MCF 10A (cell line): ENCODE measurements at regions not wholly inside any gene's neighbourhood (a gene's known extent, or its start where the extent isn't known, plus 50 kb on each side); places are given as distances from the start of the nearest gene placed in this dataset.

ENCODE experiments used
- BruUV-seq: library from RNA; stranded (reverse); fragments of 400-500 nt; replicated peaks from 2 replicates; lab custom pipeline; 2021; lab: Mats Ljungman, UMichigan
- CTCF ChIA-PET: fragments of 300-600 bp; sonication (Branson Sonifier 250); formaldehyde crosslinking; extraction: SDS; loops from one replicate; lab custom pipeline; 2021; ENCODE audit warnings: antibody characterized with exemption, inconsistent platforms; lab: Yijun Ruan, JAX
- POLR2A ChIA-PET: fragments of 300-600, 350-650 bp; sonication (Branson Sonifier 250); formaldehyde crosslinking; extraction: SDS; loops from one replicate; lab custom pipeline; 2020; ENCODE audit warnings: antibody characterized with exemption, inconsistent platforms; lab: Yijun Ruan, JAX
- DNase-seq: peaks from one replicate; pipeline ENCODE4 v3.0.0-alpha.2; 2018; ENCODE audit not compliant: unreplicated experiment
- H3K27ac Mint-ChIP-seq: one replicate; pipeline ENCODE4 v1.8.0; 2022; ENCODE audit warnings: mild to moderate bottlenecking, low read depth, mixed read lengths; ENCODE audit not compliant: unreplicated experiment
- H3K27me3 Mint-ChIP-seq: one replicate; pipeline ENCODE4 v1.8.0; 2022; ENCODE audit warnings: mixed read lengths; ENCODE audit not compliant: insufficient read depth, unreplicated experiment
- H3K36me3 Mint-ChIP-seq: one replicate; pipeline ENCODE4 v1.8.0; 2022; ENCODE audit warnings: mild to moderate bottlenecking, moderate library complexity, mixed read lengths; ENCODE audit not compliant: insufficient read depth, unreplicated experiment
- H3K4me1 Mint-ChIP-seq: one replicate; pipeline ENCODE4 v1.8.0; 2022; ENCODE audit warnings: mixed read lengths; ENCODE audit not compliant: insufficient read depth, unreplicated experiment
- H3K4me3 Mint-ChIP-seq: one replicate; pipeline ENCODE4 v1.8.0; 2022; ENCODE audit warnings: mild to moderate bottlenecking, moderate library complexity, mixed read lengths; ENCODE audit not compliant: unreplicated experiment
- H3K9me3 Mint-ChIP-seq: one replicate; pipeline ENCODE4 v1.8.0; 2022; ENCODE audit warnings: mixed read lengths; ENCODE audit not compliant: unreplicated experiment
- CTCF ChIP-seq: fragments of 200-600 bp; IDR thresholded peaks from one replicate; pipeline ENCODE4 v1.8.0; 2022; ENCODE audit warnings: antibody characterized with exemption, mild to moderate bottlenecking; ENCODE audit not compliant: unreplicated experiment
- intact Hi-C: fragments of 100-400 bp; cut with micrococcal nuclease; formaldehyde crosslinking; loops from 2 replicates; pipeline ENCODE4 v1.14.1; 2022

- CTCF ChIA-PET: interaction anchor here (0.6 kb wide), 1 partner anchor 1154 kb away, joined by 3 read pairs; no protein-coding TSS in a partner anchor
- H3K36me3 Mint-ChIP-seq: no peaks in the 10 kb centered on the region
- no TSS peak for BruUV-seq
- no peak for DNase-seq
- intact Hi-C loops: no loop called here
- no peaks in the 10 kb centered on the region for H3K27me3 Mint-ChIP-seq
- no peak overlapping the region for H3K4me3 Mint-ChIP-seq
- POLR2A ChIA-PET: no interaction called here
- no peak overlapping the region for H3K27ac Mint-ChIP-seq
- H3K4me1 Mint-ChIP-seq: no peaks in the 10 kb centered on the region
- H3K9me3 Mint-ChIP-seq: no peaks in the 10 kb centered on the region
- no peak for TF ChIP-seq CTCF
These were observed 199.7 kb upstream of the CPEB2 start for GRCh38 chr4:14802596-14802995.

- CTCF ChIA-PET: interaction anchor here (0.6 to 0.8 kb wide), 3 partner anchors 36 to 1109 kb away, joined by 4 read pairs; no protein-coding TSS in a partner anchor
- H3K27ac Mint-ChIP-seq: no peak overlapping the region
- no peaks in the 10 kb centered on the region for H3K27me3 Mint-ChIP-seq
- intact Hi-C loops: no loop called here
- no TSS peak for BruUV-seq
- TF ChIP-seq CTCF: no peak
- DNase-seq: no peak
- no peaks in the 10 kb centered on the region for H3K4me1 Mint-ChIP-seq
- H3K4me3 Mint-ChIP-seq: no peak overlapping the region
- H3K36me3 Mint-ChIP-seq: no peaks in the 10 kb centered on the region
- POLR2A ChIA-PET: interaction anchor here (0.7 to 1.3 kb wide), 2 partner anchors 21 to 48 kb away, joined by 3 read pairs; no protein-coding TSS in a partner anchor
- no peaks in the 10 kb centered on the region for H3K9me3 Mint-ChIP-seq
These were observed 194.4 kb upstream of the CPEB2 start for GRCh38 chr4:14807856-14808255.

- CTCF ChIA-PET: no interaction called here
- H3K27me3 Mint-ChIP-seq: no peaks in the 10 kb centered on the region
These were observed 193.1 kb upstream of the CPEB2 start for GRCh38 chr4:14809203-14809602.

GRCh38 chr4:14810121-14810520 is 192.2 kb upstream of the CPEB2 start:
- intact Hi-C loops: no loop called here
- peaks cover 6% of the 10 kb centered on the region for H3K36me3 Mint-ChIP-seq
- H3K27ac Mint-ChIP-seq: no peak overlapping the region
- ChIA-PET POLR2A (no interaction called here), CTCF (interaction anchor here (0.6 kb wide), 1 partner anchor 666 kb away, joined by 3 read pairs; no protein-coding TSS in a partner anchor)
- H3K4me1 Mint-ChIP-seq: no peaks in the 10 kb centered on the region
- H3K9me3 Mint-ChIP-seq: no peaks in the 10 kb centered on the region
- BruUV-seq: no TSS peak
- no peak for TF ChIP-seq CTCF
- no peak overlapping the region for H3K4me3 Mint-ChIP-seq
- no peak for DNase-seq
- no peaks in the 10 kb centered on the region for H3K27me3 Mint-ChIP-seq

More at GRCh38 chr4:14809203-14809602, 193.1 kb upstream of the CPEB2 start:
- TF ChIP-seq CTCF: no peak
- no peak overlapping the region for H3K27ac Mint-ChIP-seq
- no peaks in the 10 kb centered on the region for H3K4me1 Mint-ChIP-seq
- no peak overlapping the region for H3K4me3 Mint-ChIP-seq
- DNase-seq: no peak
- H3K9me3 Mint-ChIP-seq: no peaks in the 10 kb centered on the region
- intact Hi-C loops: no loop called here
- BruUV-seq: no TSS peak
- H3K36me3 Mint-ChIP-seq: no peaks in the 10 kb centered on the region
- POLR2A ChIA-PET: no interaction called here
